GM18519 (cell line): ENCODE measurements at regions not wholly inside any gene's neighbourhood (a gene's known extent, or its start where the extent isn't known, plus 50 kb on each side); places are given as distances from the start of the nearest gene placed in this dataset.

Source experiments
- ATAC-seq: cut with Tn5 transposase; IDR thresholded peaks from one replicate; pipeline ENCODE4 v1.9.1; 2021; ENCODE audit warnings: mild to moderate bottlenecking, moderate library complexity; ENCODE audit not compliant: unreplicated experiment, low FRiP score

- no peak for ATAC-seq
These were observed 287.4 kb downstream of the MBD2 start for GRCh38 chr18:53937037-53937436.

GRCh38 chr18:53935803-53936202, 288.7 kb downstream of the MBD2 start:
- no peak for ATAC-seq

GRCh38 chr18:53935399-53935798, 289.1 kb downstream of the MBD2 start:
- ATAC-seq = no peak

- no peak for ATAC-seq
These were observed 304.0 kb downstream of the MBD2 start for GRCh38 chr18:53920312-53921075.

GRCh38 chr18:53918091-53918490, 306.4 kb downstream of the MBD2 start:
- ATAC-seq = no peak

- no peak for ATAC-seq
These were observed 313.3 kb downstream of the MBD2 start for GRCh38 chr18:53911200-53911599.

GRCh38 chr18:53909668-53910067, 314.8 kb downstream of the MBD2 start:
- ATAC-seq = no peak

GRCh38 chr18:53907921-53908320, 316.5 kb downstream of the MBD2 start:
- no peak for ATAC-seq

GRCh38 chr18:53906681-53907080, 317.8 kb downstream of the MBD2 start:
- ATAC-seq = no peak

GRCh38 chr18:53894675-53895442, 329.6 kb downstream of the MBD2 start:
- no peak for ATAC-seq

- ATAC-seq = no peak
These were observed 337.0 kb downstream of the MBD2 start for GRCh38 chr18:53887447-53887846.

- ATAC-seq = no peak
These were observed 338.4 kb downstream of the MBD2 start for GRCh38 chr18:53886058-53886457.

GRCh38 chr18:53883771-53884170, 340.7 kb downstream of the MBD2 start:
- no peak for ATAC-seq

- ATAC-seq = no peak
These were observed 350.4 kb downstream of the MBD2 start for GRCh38 chr18:53874103-53874502.

- no peak for ATAC-seq
These were observed 359.7 kb downstream of the MBD2 start for GRCh38 chr18:53864770-53865169.

- no peak for ATAC-seq
These were observed 361.5 kb downstream of the MBD2 start for GRCh38 chr18:53862921-53863320.

- no peak for ATAC-seq
These were observed 363.3 kb downstream of the MBD2 start for GRCh38 chr18:53861185-53861584.

- no peak for ATAC-seq
These were observed 364.7 kb downstream of the MBD2 start for GRCh38 chr18:53859764-53860163.

GRCh38 chr18:53850902-53851301, 373.6 kb downstream of the MBD2 start:
- no peak for ATAC-seq

GRCh38 chr18:53843763-53844162, 380.7 kb downstream of the MBD2 start:
- no peak for ATAC-seq

GRCh38 chr18:53843113-53843760, 381.2 kb downstream of the MBD2 start:
- no peak for ATAC-seq
